DND-41 (cell line): ENCODE measurements at regions not wholly inside any gene's neighbourhood (a gene's known extent, or its start where the extent isn't known, plus 50 kb on each side); places are given as distances from the start of the nearest gene placed in this dataset.

Source experiments
- CTCF ChIP-seq: IDR thresholded peaks from 2 replicates; pipeline ENCODE4 v1.5.1; 2012; ENCODE audit warnings: borderline replicate concordance, low read length, moderate library complexity, mild to moderate bottlenecking; ENCODE audit not compliant: poor library complexity, severe bottlenecking; ENCODE audit errors: extremely low read depth
- EZH2 ChIP-seq: IDR thresholded peaks from 3 replicates; pipeline ENCODE4 v1.6.1; 2012; ENCODE audit warnings: borderline replicate concordance, low read depth, mild to moderate bottlenecking, moderate library complexity, low read length, inconsistent platforms; ENCODE audit not compliant: severe bottlenecking

- no peak for TF ChIP-seq EZH2
- no peak for TF ChIP-seq CTCF
These were observed 563.4 kb upstream of the CA10 start for GRCh38 chr17:52721910-52722309.
